Left ventricle myocardium inferior (tissue), 1 donor: ENCODE measurements at regions not wholly inside any gene's neighbourhood (a gene's known extent, or its start where the extent isn't known, plus 50 kb on each side); places are given as distances from the start of the nearest gene placed in this dataset.

Experiments
- DNase-seq: peaks from one replicate; pipeline ENCODE4 v3.0.0-alpha.2; 2020
- H3K27ac ChIP-seq: fragments of 200-600 bp; replicated peaks from 2 replicates; pipeline ENCODE4 v1.8.0; 2021
- H3K27me3 ChIP-seq: fragments of 200-600 bp; 2 replicates; pipeline ENCODE4 v1.8.0; 2021; ENCODE audit warnings: low read depth
- H3K36me3 ChIP-seq: fragments of 200-600 bp; 2 replicates; pipeline ENCODE4 v1.8.0; 2021
- H3K4me1 ChIP-seq: fragments of 200-600 bp; 2 replicates; pipeline ENCODE4 v1.8.0; 2021
- H3K4me3 ChIP-seq: fragments of 200-600 bp; 2 replicates; pipeline ENCODE4 v1.8.0; 2021; ENCODE audit warnings: mild to moderate bottlenecking, moderate library complexity
- H3K9me3 ChIP-seq: fragments of 200-600 bp; replicated peaks from 2 replicates; pipeline ENCODE4 v1.8.0; 2021
- intact Hi-C: fragments of 100-400 bp; cut with micrococcal nuclease; formaldehyde crosslinking; loops from one replicate; pipeline ENCODE4 v1.11.0; 2022
- TF ChIP-seq, protein P1 (sequence below): fragments of 200-600 bp; IDR thresholded peaks from 2 replicates; pipeline ENCODE4 v1.8.0; 2021; ENCODE audit warnings: antibody characterized with exemption, mild to moderate bottlenecking, borderline replicate concordance
- donor health status: DM: no; HTN: yes; CAD: no; lungs with severe emphysema.

DNA sequence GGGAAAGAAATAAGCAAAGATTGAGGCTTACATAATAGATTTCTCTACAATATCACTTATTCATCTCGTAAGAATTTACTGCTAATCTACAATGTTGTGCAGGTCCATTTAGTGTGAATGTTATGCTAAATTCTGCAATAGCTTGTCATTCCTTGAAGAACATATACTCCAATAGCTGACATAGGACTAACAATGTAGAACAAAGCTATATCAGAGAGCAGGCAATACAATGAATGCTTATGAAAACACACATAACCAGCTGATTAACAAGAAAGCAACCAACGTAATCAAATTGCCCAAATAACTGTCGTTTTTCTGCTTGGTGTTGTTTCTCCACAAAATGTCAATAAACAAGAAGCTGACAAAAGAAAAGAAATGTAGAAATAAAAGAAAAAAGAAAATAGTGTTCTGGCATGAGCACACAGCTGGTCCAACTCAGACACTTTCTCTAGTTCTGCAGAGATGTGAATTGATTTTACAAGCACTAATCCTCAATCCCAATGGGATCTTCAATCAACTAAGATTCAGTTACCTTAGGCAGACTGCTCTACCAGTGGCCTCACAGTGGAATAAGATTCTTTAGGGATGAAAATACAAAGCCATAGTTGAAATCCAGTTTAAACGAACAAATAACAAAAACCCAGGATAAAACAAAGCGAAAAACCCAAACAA lies 1024.7 kb upstream of the PIK3C3 start:
- no peak for DNase-seq
- TF ChIP-seq, protein P1, sequence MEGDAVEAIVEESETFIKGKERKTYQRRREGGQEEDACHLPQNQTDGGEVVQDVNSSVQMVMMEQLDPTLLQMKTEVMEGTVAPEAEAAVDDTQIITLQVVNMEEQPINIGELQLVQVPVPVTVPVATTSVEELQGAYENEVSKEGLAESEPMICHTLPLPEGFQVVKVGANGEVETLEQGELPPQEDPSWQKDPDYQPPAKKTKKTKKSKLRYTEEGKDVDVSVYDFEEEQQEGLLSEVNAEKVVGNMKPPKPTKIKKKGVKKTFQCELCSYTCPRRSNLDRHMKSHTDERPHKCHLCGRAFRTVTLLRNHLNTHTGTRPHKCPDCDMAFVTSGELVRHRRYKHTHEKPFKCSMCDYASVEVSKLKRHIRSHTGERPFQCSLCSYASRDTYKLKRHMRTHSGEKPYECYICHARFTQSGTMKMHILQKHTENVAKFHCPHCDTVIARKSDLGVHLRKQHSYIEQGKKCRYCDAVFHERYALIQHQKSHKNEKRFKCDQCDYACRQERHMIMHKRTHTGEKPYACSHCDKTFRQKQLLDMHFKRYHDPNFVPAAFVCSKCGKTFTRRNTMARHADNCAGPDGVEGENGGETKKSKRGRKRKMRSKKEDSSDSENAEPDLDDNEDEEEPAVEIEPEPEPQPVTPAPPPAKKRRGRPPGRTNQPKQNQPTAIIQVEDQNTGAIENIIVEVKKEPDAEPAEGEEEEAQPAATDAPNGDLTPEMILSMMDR: no peak
- no peak overlapping the region for H3K27ac ChIP-seq
- no peaks in the 10 kb centered on the region for H3K36me3 ChIP-seq
- H3K9me3 ChIP-seq: no peaks in the 10 kb centered on the region
- H3K27me3 ChIP-seq: no peaks in the 10 kb centered on the region
- H3K4me1 ChIP-seq: no peaks in the 10 kb centered on the region
- no peak overlapping the region for H3K4me3 ChIP-seq
- intact Hi-C loops: no loop called here

DNA sequence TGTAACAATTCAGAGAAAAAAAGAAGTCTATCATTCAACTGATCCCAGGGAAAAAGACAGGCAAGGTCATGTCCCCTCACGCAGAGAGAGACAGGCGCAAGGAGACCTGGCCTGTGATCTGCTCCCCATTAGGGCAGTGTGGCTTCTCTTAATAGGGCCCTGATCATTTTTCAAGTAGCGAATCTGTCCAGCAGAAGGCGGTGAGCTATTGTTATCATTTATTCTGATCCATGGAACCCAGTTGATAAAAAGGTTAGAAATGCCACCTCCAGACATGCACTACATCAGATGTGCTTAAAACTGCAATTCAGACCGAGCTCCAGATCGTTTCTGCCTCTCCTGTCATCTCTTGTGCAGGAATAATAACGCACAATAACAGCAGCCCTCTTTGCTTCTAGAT lies 1025.6 kb upstream of the PIK3C3 start:
- Histone ChIP-seq H3K4me1 (no peaks in the 10 kb centered on the region), H3K27ac (no peak overlapping the region), H3K36me3 (no peaks in the 10 kb centered on the region), H3K9me3 (no peaks in the 10 kb centered on the region), H3K27me3 (no peaks in the 10 kb centered on the region), H3K4me3 (no peak overlapping the region)
- TF ChIP-seq, protein P1: no peak
- DNase-seq: no peak
- intact Hi-C loops: no loop called here

DNA sequence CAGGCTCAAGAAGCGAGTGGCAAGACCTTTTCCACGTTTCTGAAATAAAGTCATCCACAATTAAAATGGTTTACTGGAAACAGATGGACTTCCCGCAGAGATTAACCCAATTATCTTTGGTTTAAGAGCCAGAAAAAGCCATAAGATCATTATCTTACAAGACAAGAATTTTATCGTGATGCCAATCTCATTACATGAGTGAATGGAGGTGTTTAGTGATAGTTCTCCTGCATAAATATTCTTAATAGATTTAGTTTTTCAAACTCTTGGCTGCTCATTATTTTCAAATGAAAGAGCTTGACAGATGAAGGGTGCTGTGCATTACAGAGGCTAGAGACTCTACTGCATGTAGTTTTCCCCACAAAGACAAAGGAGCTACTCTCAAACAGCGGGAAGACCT lies 1028.4 kb upstream of the PIK3C3 start:
- intact Hi-C loops: no loop called here
- H3K27me3 ChIP-seq: no peaks in the 10 kb centered on the region
- H3K4me3 ChIP-seq: no peak overlapping the region
- no peaks in the 10 kb centered on the region for H3K36me3 ChIP-seq
- TF ChIP-seq, protein P1: no peak
- no peaks in the 10 kb centered on the region for H3K4me1 ChIP-seq
- no peak overlapping the region for H3K27ac ChIP-seq
- no peak for DNase-seq
- H3K9me3 ChIP-seq: no peaks in the 10 kb centered on the region

DNA sequence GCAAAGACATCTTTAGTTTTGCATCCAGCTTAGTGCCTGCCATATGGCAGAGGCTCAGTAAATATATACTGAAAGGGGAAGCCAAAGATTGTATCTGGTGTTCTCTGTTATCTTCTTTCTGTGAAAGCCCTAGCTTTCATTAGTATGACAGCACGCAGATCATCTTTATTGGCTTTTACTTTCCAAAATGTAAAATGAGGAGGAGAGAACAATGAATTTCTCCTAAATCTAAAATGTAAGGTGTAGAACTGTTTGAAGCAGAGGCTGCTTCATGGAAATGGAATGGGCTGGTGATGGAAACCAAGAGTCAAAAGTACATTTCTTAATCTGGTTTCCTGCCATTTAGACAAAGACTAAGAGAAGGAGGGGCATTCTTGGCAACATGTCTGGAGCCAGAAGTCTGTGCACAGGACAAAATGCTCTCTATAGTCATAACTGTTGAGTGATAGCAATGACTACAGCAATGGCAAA lies 1029.9 kb upstream of the PIK3C3 start:
- H3K4me1 ChIP-seq: no peaks in the 10 kb centered on the region
- no peak overlapping the region for H3K4me3 ChIP-seq
- H3K27me3 ChIP-seq: no peaks in the 10 kb centered on the region
- intact Hi-C loops: no loop called here
- H3K27ac ChIP-seq: no peak overlapping the region
- TF ChIP-seq, protein P1: no peak
- H3K9me3 ChIP-seq: no peaks in the 10 kb centered on the region
- DNase-seq: no peak
- no peaks in the 10 kb centered on the region for H3K36me3 ChIP-seq

DNA sequence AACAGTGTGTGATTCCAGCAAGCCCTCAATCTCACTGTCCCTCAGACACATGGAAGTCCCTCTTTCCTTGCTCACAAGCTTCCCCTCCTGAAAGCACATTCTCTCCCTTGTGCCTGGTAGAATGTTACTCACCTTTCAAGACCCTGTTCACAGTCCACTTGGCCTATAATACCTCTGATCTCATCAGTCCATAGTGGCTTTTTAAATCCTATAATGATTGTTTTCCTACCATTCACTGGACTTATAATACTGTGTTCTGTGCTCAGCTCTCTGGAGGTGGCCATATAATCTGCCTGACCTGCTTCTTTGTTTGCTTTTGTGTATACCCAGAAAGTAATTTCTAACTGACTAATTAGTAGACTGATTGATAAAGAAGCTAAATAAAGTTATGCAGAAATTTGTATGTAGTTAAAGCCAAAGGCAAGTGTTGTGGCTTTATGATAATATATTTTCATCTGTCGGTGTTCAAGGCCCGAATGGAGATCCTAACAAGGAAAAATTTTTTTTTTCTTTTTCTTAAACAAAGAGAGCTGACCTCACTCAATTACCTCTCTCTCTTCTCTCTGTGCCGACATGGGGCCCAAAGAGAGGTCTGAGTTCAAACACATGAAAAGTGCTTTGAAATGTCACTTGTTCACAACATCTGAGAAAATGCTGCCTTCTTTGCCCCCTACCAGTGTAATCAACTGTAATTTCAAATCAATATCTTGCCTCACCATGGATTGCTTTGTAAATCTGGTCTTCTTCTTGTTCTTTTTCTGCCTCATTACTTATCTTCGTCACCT lies 1033.0 kb upstream of the PIK3C3 start:
- Histone ChIP-seq H3K36me3 (no peaks in the 10 kb centered on the region), H3K9me3 (no peaks in the 10 kb centered on the region), H3K4me3 (no peak overlapping the region), H3K27me3 (no peaks in the 10 kb centered on the region), H3K4me1 (no peaks in the 10 kb centered on the region), H3K27ac (no peak overlapping the region)
- TF ChIP-seq, protein P1: no peak
- intact Hi-C loops: no loop called here
- no peak for DNase-seq
